ENCODE measurements at regions not wholly inside any gene's neighbourhood (a gene's known extent, or its start where the extent isn't known, plus 50 kb on each side); places are given as distances from the start of the nearest gene placed in this dataset.

GRCh38 chr3:18295171-18295920, 129.8 kb downstream of the SATB1 start:
- intact Hi-C loops (cut with DNase I, micrococcal nuclease), result loop anchor here in 1 of 2 donors (10.0 kb wide), 1 partner anchor 401 kb away; no protein-coding TSS in a partner anchor
- DNase-seq, result peak in 2 of 3 donors; percentile 38 to 43

GRCh38 chr3:18290157-18290556, 135.0 kb downstream of the SATB1 start:
- H3K4me1 ChIP-seq (ENCODE audit: low read depth), result no peaks in the 10 kb centered on the region
- H3K9me3 ChIP-seq, result no peaks in the 10 kb centered on the region
- ATAC-seq (no peak), DNase-seq (no peak)
- TF ChIP-seq, protein P1, sequence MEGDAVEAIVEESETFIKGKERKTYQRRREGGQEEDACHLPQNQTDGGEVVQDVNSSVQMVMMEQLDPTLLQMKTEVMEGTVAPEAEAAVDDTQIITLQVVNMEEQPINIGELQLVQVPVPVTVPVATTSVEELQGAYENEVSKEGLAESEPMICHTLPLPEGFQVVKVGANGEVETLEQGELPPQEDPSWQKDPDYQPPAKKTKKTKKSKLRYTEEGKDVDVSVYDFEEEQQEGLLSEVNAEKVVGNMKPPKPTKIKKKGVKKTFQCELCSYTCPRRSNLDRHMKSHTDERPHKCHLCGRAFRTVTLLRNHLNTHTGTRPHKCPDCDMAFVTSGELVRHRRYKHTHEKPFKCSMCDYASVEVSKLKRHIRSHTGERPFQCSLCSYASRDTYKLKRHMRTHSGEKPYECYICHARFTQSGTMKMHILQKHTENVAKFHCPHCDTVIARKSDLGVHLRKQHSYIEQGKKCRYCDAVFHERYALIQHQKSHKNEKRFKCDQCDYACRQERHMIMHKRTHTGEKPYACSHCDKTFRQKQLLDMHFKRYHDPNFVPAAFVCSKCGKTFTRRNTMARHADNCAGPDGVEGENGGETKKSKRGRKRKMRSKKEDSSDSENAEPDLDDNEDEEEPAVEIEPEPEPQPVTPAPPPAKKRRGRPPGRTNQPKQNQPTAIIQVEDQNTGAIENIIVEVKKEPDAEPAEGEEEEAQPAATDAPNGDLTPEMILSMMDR (IDR thresholded peaks at IDR 0.05), result no peak
- no peak overlapping the region for H3K4me3 ChIP-seq
- intact Hi-C loops (cut with DNase I, micrococcal nuclease), result loop anchor here in 1 of 2 donors (10.0 kb wide), 1 partner anchor 395 kb away; no protein-coding TSS in a partner anchor
- no peaks in the 10 kb centered on the region for H3K36me3 ChIP-seq (ENCODE audit: low read depth)

More at GRCh38 chr3:18295171-18295920, 129.8 kb downstream of the SATB1 start:
- Histone ChIP-seq H3K4me1 (ENCODE audit: low read depth) (no peaks in the 10 kb centered on the region), H3K9me3 (peaks cover 5% of the 10 kb centered on the region), H3K36me3 (ENCODE audit: low read depth) (no peaks in the 10 kb centered on the region), H3K4me3 (no peak overlapping the region)
- peak; percentile 97 for ATAC-seq
- TF ChIP-seq, protein P1 (IDR thresholded peaks at IDR 0.05), result peak; percentile 26

DNA sequence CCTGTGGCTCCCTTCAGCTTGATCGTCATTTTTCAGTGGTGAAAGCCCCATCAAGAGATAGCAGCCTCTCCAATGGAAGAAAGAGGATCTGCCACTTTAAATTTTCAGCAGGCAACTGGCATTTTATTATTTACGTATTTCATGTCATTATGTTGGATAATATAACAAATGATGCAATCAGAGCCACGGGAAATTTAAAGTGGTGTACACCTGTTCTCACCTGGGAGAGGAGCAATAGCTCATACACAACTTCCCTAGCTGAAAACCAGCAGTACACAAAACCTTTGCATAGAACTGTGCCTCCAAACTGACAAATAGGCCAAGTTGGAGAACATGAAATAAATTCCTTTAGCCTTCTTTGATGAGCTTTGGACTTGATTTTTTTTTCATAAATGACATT, 136.9 kb downstream of the SATB1 start:
- Histone ChIP-seq H3K4me1 (ENCODE audit: low read depth) (no peaks in the 10 kb centered on the region), H3K9me3 (no peaks in the 10 kb centered on the region), H3K4me3 (no peak overlapping the region), H3K36me3 (ENCODE audit: low read depth) (no peaks in the 10 kb centered on the region)
- DNase-seq (no peak), ATAC-seq (no peak)
- intact Hi-C loops (cut with DNase I, micrococcal nuclease), result no loop called here
- TF ChIP-seq, protein P1 (IDR thresholded peaks at IDR 0.05), result no peak

- Histone ChIP-seq H3K9me3 (no peaks in the 10 kb centered on the region), H3K4me1 (ENCODE audit: low read depth) (no peaks in the 10 kb centered on the region), H3K4me3 (no peak overlapping the region), H3K36me3 (ENCODE audit: low read depth) (no peaks in the 10 kb centered on the region)
- no peak for ATAC-seq
- intact Hi-C loops (cut with DNase I, micrococcal nuclease), result no loop called here
- TF ChIP-seq, protein P1 (IDR thresholded peaks at IDR 0.05), result no peak
- DNase-seq, result no peak
Measured at GRCh38 chr3:18284716-18285115, 140.4 kb downstream of the SATB1 start.

DNA sequence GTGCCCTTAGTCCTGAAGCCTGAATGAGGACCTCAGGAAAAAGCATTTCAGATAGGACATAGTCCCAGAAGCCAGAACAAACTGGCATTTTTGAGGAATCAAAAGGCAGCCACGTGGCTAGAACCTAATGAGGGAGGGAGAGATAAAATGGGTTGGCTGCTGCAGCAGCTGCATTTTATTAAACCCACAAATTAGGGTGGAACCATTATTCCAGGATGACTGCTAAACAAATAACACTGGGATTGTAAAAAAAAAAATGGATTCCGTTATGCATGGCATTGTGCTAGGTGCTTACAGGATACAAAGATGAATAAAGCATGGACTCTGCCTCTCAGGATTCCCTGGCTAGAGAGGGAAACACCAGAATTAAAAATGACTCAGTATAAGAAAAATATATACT, 141.5 kb downstream of the SATB1 start:
- Histone ChIP-seq H3K4me3 (no peak overlapping the region), H3K4me1 (ENCODE audit: low read depth) (no peaks in the 10 kb centered on the region), H3K9me3 (no peaks in the 10 kb centered on the region), H3K36me3 (ENCODE audit: low read depth) (no peaks in the 10 kb centered on the region)
- intact Hi-C loops (cut with DNase I, micrococcal nuclease), result no loop called here
- ATAC-seq, result no peak
- DNase-seq, result no peak
- TF ChIP-seq, protein P1 (IDR thresholded peaks at IDR 0.05), result no peak

Measured in mucosa of descending colon (tissue), 3 donors.